Endothelial cell of umbilical vein (primary cell): ENCODE measurements at regions not wholly inside any gene's neighbourhood (a gene's known extent, or its start where the extent isn't known, plus 50 kb on each side); places are given as distances from the start of the nearest gene placed in this dataset.

ENCODE experiments used
- BruUV-seq: library from RNA; stranded (reverse); fragments of 400-500 nt; replicated peaks from 2 replicates; lab custom pipeline; 2021; lab: Mats Ljungman, UMichigan
- CTCF ChIA-PET: fragments of 300-600, 350-600 bp; sonication (Branson Sonifier 250); formaldehyde crosslinking; loops from one replicate; lab custom pipeline; 2021; ENCODE audit warnings: antibody characterized with exemption, inconsistent platforms; lab: Charles Lee
- POLR2A ChIA-PET: fragments of 300-600, 350-600 bp; sonication (Branson Sonifier 250); formaldehyde crosslinking; loops from one replicate; lab custom pipeline; 2021; ENCODE audit warnings: antibody characterized with exemption, inconsistent platforms; lab: Charles Lee
- DNase-seq: peaks from one replicate; pipeline ENCODE4 v3.0.0-alpha.2; 2011; ENCODE audit warnings: low read depth, low spot score
- FAIRE-seq: peaks from 2 replicates; lab custom pipeline; 2011; peaks lifted over from hg19 to GRCh38; lab: Jason Lieb, UNC
- H2AFZ ChIP-seq: 2 replicates; pipeline ENCODE4 v1.6.0; 2012; ENCODE audit warnings: low read depth, low read length, control low read depth, inconsistent platforms
- H3K27ac ChIP-seq: 2 replicates; pipeline ENCODE4 v1.5.1; 2011; ENCODE audit warnings: low read depth, mild to moderate bottlenecking, control low read depth, low read length, moderate library complexity; ENCODE audit not compliant: insufficient read depth
- H3K27me3 ChIP-seq, 2 experiments: 2 replicates each; pipeline versions ENCODE4 v1.6.0 to v1.6.1; 2011; ENCODE audit warnings: low read length in 2 of 2, mixed read lengths in 1 of 2; ENCODE audit not compliant: control insufficient read depth in 2 of 2, insufficient read depth in 2 of 2
- H3K36me3 ChIP-seq, 2 experiments: 2 replicates in 1 of 2; 3 replicates in 1 of 2; pipeline ENCODE4 v1.5.1; 2011; ENCODE audit warnings: low read length in 2 of 2, mild to moderate bottlenecking in 1 of 2, moderate library complexity in 1 of 2; ENCODE audit not compliant: control insufficient read depth in 2 of 2, insufficient read depth in 2 of 2; ENCODE audit errors: extremely low read depth in 1 of 2
- H3K4me1 ChIP-seq: 3 replicates; pipeline ENCODE4 v1.5.1; 2011; ENCODE audit warnings: mild to moderate bottlenecking, low read length; ENCODE audit not compliant: control insufficient read depth, insufficient read depth; ENCODE audit errors: extremely low read depth
- H3K4me2 ChIP-seq: 2 replicates; pipeline ENCODE4 v1.6.1; 2011; ENCODE audit warnings: low read length, control low read depth, mixed read lengths; ENCODE audit not compliant: insufficient read depth
- H3K4me3 ChIP-seq, 3 experiments: fragments of 200-600 bp in 1 of 3; sonication (generic), shearing (Covaris generic) in 1 of 3; replicated peaks in 1 of 3; 2 replicates each; pipeline ENCODE4 v1.5.1; 2011 to 2016; ENCODE audit warnings: control low read depth in 3 of 3, low read length in 3 of 3, mild to moderate bottlenecking in 2 of 3, inconsistent platforms in 1 of 3, low read depth in 1 of 3, moderate library complexity in 1 of 3; ENCODE audit not compliant: insufficient read depth in 1 of 3
- H3K79me2 ChIP-seq: 2 replicates; pipeline ENCODE4 v1.6.0; 2012; ENCODE audit warnings: low read length, inconsistent platforms; ENCODE audit not compliant: control insufficient read depth, insufficient read depth
- H3K9ac ChIP-seq: replicated peaks from 2 replicates; pipeline ENCODE3; 2011; ENCODE audit warnings: low read length, control low read depth; ENCODE audit not compliant: insufficient read depth; ENCODE audit errors: extremely low read depth
- H3K9me1 ChIP-seq: replicated peaks from 3 replicates; pipeline ENCODE4 v1.6.0; 2011; ENCODE audit warnings: mild to moderate bottlenecking, low read length; ENCODE audit not compliant: control insufficient read depth, insufficient read depth; ENCODE audit errors: extremely low read depth
- H3K9me3 ChIP-seq: replicated peaks from 2 replicates; pipeline ENCODE4 v1.5.1; 2012; ENCODE audit warnings: low read length, inconsistent platforms; ENCODE audit not compliant: control insufficient read depth, insufficient read depth
- H4K20me1 ChIP-seq: replicated peaks from 2 replicates; pipeline ENCODE3; 2011; ENCODE audit warnings: mild to moderate bottlenecking, low read length; ENCODE audit not compliant: control insufficient read depth, insufficient read depth; ENCODE audit errors: extremely low read depth
- EZH2 ChIP-seq: IDR thresholded peaks from 2 replicates; pipeline ENCODE4 v1.6.1; 2012; ENCODE audit warnings: borderline replicate concordance, low read depth, mild to moderate bottlenecking, moderate library complexity, low read length, inconsistent platforms; ENCODE audit not compliant: severe bottlenecking
- FOS ChIP-seq: IDR thresholded peaks from 2 replicates; pipeline ENCODE4 v1.6.1; 2011; ENCODE audit warnings: mild to moderate bottlenecking, low read length, moderate library complexity, borderline replicate concordance; ENCODE audit not compliant: insufficient read depth
- GATA2 ChIP-seq: IDR thresholded peaks from 2 replicates; pipeline ENCODE4 v1.7.0; 2011; ENCODE audit warnings: low read depth, mild to moderate bottlenecking, moderate library complexity, mixed read lengths, low read length; ENCODE audit not compliant: insufficient read length, insufficient read depth
- JUN ChIP-seq: IDR thresholded peaks from 2 replicates; pipeline ENCODE4 v1.6.1; 2011; ENCODE audit warnings: borderline replicate concordance, low read depth; ENCODE audit not compliant: insufficient read length, insufficient read depth
- MYC ChIP-seq: IDR thresholded peaks from one replicate; pipeline ENCODE4 v1.6.1; 2011; ENCODE audit warnings: mild to moderate bottlenecking, low read depth, low read length
- POLR2A ChIP-seq: IDR thresholded peaks from 2 replicates; pipeline ENCODE4 v1.6.1; 2012; ENCODE audit warnings: low read depth, mild to moderate bottlenecking, control low read depth, low read length
- POLR2AphosphoS5 ChIP-seq: IDR thresholded peaks from 2 replicates; pipeline ENCODE4 v1.6.1; 2012; ENCODE audit warnings: low read depth, mild to moderate bottlenecking, control low read depth, low read length, moderate library complexity; ENCODE audit not compliant: insufficient read depth
- dilution Hi-C: fragments of 300-500 bp; cut with MboI; formaldehyde crosslinking; loops from one replicate; pipeline ENCODE4 v1.15.0; 2019; ENCODE audit warnings: low sequenced_read_pairs; ENCODE audit not compliant: extremely low pct_ligation_motif_present
- intact Hi-C: fragments of 100-400 bp; cut with micrococcal nuclease; formaldehyde crosslinking; loops from one replicate; pipeline ENCODE4 v1.10.0; 2022
- TF ChIP-seq, protein P1 (sequence below): IDR thresholded peaks from 2 replicates; pipeline ENCODE4 v1.6.1; 2011; ENCODE audit not compliant: insufficient read depth, insufficient read length
- TF ChIP-seq, protein P2 (sequence below), 2 donors: IDR thresholded peaks; 1 replicate in 1 of 2; 2 replicates in 1 of 2; pipeline ENCODE4 v1.5.1; 2011; ENCODE audit warnings: low read length in 2 of 2, mild to moderate bottlenecking in 2 of 2, moderate library complexity in 2 of 2, control low read depth in 1 of 2, inconsistent platforms in 1 of 2, low read depth in 1 of 2; ENCODE audit not compliant: insufficient read depth in 1 of 2; ENCODE audit errors: extremely low read depth in 1 of 2

DNA sequence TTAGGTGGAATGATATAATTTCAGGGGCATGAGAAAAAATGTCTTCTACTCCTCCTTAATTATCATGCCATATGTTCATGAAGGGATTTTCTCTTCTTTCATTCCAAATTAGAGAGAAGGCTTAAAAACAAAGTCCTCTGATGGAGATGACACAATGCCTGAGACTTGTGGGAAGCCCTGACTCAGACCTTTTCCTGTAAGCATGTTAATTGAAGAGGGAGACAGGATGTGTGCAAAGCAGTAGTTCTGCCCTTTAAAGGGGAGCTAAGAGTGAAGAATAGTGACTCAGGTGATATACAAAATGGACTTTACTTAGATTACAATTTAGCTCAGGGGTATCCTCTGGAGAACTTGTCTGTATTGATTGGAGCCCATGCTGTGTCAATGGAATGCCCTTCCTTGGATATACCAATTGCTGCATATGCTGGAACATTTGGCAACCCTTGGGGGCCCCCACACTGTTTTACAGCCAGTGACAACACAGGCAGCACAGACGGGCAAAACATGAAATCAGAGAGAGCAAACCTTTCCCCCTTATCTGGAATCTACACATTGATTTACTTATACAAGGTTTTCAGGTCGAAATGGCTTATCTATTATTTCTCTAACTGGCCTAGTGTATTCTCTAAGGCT, 81.3 kb downstream of the IZUMO3 start:
- dilution Hi-C loops, result no loop called here
- Histone ChIP-seq H3K9ac (no peak overlapping the region), H3K9me3 (no peaks in the 10 kb centered on the region), H3K9me1 (no peaks in the 10 kb centered on the region), H3K27ac (peak overlapping the region; percentile 64), H4K20me1 (no peaks in the 10 kb centered on the region), H2AFZ (peak overlapping the region; percentile 17), H3K27me3 (no peaks in the 10 kb centered on the region), H3K4me3 (no peak overlapping the region), H3K4me2 (no peak overlapping the region), H3K36me3 (no peaks in the 10 kb centered on the region), H3K79me2 (no peaks in the 10 kb centered on the region), H3K4me1 (peaks cover 5% of the 10 kb centered on the region)
- CTCF ChIA-PET, result interaction anchor here (0.8 kb wide), 1 partner anchor 12 kb away, joined by 3 read pairs; no protein-coding TSS in a partner anchor
- DNase-seq, result peak; percentile 71
- POLR2A ChIA-PET, result no interaction called here
- TSS peak; percentile 76 for BruUV-seq
- FAIRE-seq, result peak; percentile 47
- intact Hi-C loops, result no loop called here
- peak; percentile 75 for TF ChIP-seq JUN
- no peak for TF ChIP-seq MYC
- TF ChIP-seq GATA2, result no peak
- TF ChIP-seq FOS, result peak; percentile 26

DNA sequence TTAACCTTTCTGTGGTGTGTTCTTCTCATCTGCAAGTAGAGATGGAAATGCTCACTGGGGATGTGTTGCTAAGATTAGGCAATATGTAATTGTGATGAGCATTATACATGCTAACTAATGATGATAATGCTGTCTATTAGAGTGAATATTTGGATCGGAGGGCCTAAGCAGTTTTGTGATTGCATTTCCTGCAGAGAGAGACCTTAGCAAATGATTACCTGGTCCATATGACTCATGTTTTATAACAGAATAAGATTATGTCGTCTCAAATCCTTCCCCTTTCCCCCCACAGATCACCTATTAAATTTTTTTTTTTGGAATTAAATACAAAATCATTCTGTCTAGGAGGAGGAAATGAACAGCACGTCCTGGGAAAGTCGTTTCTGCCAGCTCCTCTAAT, 82.7 kb downstream of the IZUMO3 start:
- dilution Hi-C loops (no loop called here), intact Hi-C loops (no loop called here)
- Histone ChIP-seq H3K9ac (no peak overlapping the region), H3K36me3 (no peaks in the 10 kb centered on the region), H4K20me1 (no peaks in the 10 kb centered on the region), H3K4me3 (no peak overlapping the region), H3K4me2 (no peak overlapping the region), H3K27ac (no peak overlapping the region), H3K27me3 (no peaks in the 10 kb centered on the region), H2AFZ (no peak overlapping the region), H3K9me3 (no peaks in the 10 kb centered on the region), H3K4me1 (peaks cover 5% of the 10 kb centered on the region), H3K9me1 (no peaks in the 10 kb centered on the region), H3K79me2 (no peaks in the 10 kb centered on the region)
- ChIA-PET CTCF (no interaction called here), POLR2A (no interaction called here)
- TF ChIP-seq FOS (no peak), POLR2AphosphoS5 (no peak), POLR2A (no peak), EZH2 (no peak)
- TF ChIP-seq, protein P1, sequence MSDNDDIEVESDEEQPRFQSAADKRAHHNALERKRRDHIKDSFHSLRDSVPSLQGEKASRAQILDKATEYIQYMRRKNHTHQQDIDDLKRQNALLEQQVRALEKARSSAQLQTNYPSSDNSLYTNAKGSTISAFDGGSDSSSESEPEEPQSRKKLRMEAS, result no peak
- TF ChIP-seq, protein P2, sequence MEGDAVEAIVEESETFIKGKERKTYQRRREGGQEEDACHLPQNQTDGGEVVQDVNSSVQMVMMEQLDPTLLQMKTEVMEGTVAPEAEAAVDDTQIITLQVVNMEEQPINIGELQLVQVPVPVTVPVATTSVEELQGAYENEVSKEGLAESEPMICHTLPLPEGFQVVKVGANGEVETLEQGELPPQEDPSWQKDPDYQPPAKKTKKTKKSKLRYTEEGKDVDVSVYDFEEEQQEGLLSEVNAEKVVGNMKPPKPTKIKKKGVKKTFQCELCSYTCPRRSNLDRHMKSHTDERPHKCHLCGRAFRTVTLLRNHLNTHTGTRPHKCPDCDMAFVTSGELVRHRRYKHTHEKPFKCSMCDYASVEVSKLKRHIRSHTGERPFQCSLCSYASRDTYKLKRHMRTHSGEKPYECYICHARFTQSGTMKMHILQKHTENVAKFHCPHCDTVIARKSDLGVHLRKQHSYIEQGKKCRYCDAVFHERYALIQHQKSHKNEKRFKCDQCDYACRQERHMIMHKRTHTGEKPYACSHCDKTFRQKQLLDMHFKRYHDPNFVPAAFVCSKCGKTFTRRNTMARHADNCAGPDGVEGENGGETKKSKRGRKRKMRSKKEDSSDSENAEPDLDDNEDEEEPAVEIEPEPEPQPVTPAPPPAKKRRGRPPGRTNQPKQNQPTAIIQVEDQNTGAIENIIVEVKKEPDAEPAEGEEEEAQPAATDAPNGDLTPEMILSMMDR (IDR thresholded peaks at IDR 0.05; ENCODE audit: extremely low read depth in 1 of 2, insufficient read depth in 1 of 2, low read depth in 1 of 2, low read length in 2 of 2), result no peak
- DNase-seq (no peak), FAIRE-seq (no peak)
- no TSS peak for BruUV-seq
